Gastrocnemius medialis (tissue), 4 donors: ENCODE measurements at regions not wholly inside any gene's neighbourhood (a gene's known extent, or its start where the extent isn't known, plus 50 kb on each side); places are given as distances from the start of the nearest gene placed in this dataset.

Experiments used
- CTCF ChIP-seq, 5 experiments: fragments of 450-650 bp in 3 of 5; fragments of 200-600 bp in 2 of 5; sonication (generic) in 2 of 5; IDR thresholded peaks in 4 of 5; conservative IDR thresholded peaks in 1 of 5; 1 replicate in 4 of 5; 2 replicates in 1 of 5; pipeline ENCODE4 v1.5.1; 2016 to 2019; ENCODE audit warnings: antibody characterized with exemption in 5 of 5, mild to moderate bottlenecking in 3 of 5, moderate library complexity in 3 of 5
- POLR2A ChIP-seq, 2 donors: fragments of 450-650 bp; IDR thresholded peaks; one replicate each; pipeline ENCODE4 v1.6.1; 2017; ENCODE audit warnings: antibody characterized with exemption in 2 of 2, mild to moderate bottlenecking in 2 of 2, moderate library complexity in 2 of 2

DNA sequence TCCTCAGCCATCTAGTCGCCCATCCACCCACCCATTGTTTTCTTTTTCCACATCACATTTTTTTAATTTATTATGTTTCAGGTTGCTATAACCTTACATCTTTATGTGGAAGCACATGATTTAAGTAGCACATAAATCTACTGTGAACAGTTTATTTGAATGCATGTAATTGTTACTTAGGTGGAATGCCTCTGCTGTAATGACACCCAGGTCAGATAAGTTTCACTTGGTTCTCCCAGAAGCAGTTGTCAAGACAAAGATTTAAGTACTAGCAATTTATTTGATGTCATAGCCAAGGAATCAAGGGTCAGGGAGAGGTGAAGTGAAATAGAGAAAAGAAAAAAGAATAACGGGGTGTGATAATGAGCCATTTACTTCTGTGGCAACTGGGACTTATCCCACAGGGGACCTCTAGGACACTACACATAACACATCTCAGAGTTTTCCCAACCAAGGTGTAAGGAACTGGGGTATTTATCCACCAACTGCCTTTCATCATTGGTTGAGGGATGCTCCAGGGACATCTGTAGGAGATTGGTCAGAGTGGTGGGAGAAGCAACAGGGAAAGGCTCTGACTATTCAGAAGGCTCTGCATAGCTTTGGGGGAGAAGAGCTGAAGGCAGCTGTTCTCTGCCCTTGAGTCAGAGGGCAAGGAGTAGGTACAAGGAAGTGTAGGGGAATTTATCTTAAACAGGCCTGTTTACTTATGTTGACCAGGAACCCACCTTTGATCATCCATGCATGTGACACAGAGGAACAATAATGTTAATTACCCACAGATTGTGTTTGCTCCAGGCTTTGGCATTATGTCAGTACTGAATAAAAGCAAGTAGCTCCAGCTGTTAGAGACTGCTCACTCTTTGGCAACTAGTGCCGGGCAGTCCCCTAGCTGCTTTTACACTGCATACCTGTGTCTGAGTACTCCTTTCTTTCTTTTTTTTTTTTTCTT is 94.8 kb downstream of the CD200R1L start:
- TF ChIP-seq CTCF (IDR thresholded peaks at IDR 0.05 in 4 of 5, conservative IDR thresholded peaks at IDR 0.05 in 1 of 5) (no peak), POLR2A (IDR thresholded peaks at IDR 0.05) (no peak)
